H1 (cell line): ENCODE measurements at regions not wholly inside any gene's neighbourhood (a gene's known extent, or its start where the extent isn't known, plus 50 kb on each side); places are given as distances from the start of the nearest gene placed in this dataset.

ENCODE experiments used
- CTBP2 ChIP-seq: IDR thresholded peaks from 2 replicates; pipeline ENCODE4 v1.7.0; 2011; ENCODE audit warnings: borderline replicate concordance, mild to moderate bottlenecking, moderate library complexity, mixed read lengths, low read length; ENCODE audit not compliant: insufficient read depth, insufficient read length
- HDAC2 ChIP-seq, 2 experiments: fragments of 300-600 bp in 1 of 2; sonication (generic) in 1 of 2; IDR thresholded peaks; 2 replicates each; pipeline ENCODE4 v1.6.1; 2011 to 2012; ENCODE audit warnings: low read depth in 2 of 2, low read length in 2 of 2, mild to moderate bottlenecking in 2 of 2, moderate library complexity in 2 of 2, borderline replicate concordance in 1 of 2, inconsistent platforms in 1 of 2
- RNF2 ChIP-seq: fragments of 200-900, 300-1000 bp; sonication (generic); IDR thresholded peaks from 2 replicates; pipeline ENCODE4 v1.7.1; 2016; ENCODE audit warnings: borderline replicate concordance, low read depth, mild to moderate bottlenecking, antibody characterized with exemption, low read length; ENCODE audit not compliant: poor library complexity, severe bottlenecking; ENCODE audit errors: missing control alignments
- SAP30 ChIP-seq: fragments of 300-600 bp; sonication (generic); IDR thresholded peaks from 2 replicates; pipeline ENCODE4 v1.7.1; 2012; ENCODE audit warnings: low read length, moderate library complexity, mild to moderate bottlenecking, inconsistent platforms; ENCODE audit not compliant: insufficient read depth, insufficient replicate concordance
- TEAD4 ChIP-seq: IDR thresholded peaks from 2 replicates; pipeline ENCODE4 v1.6.1; 2012; ENCODE audit warnings: low read depth, low read length, inconsistent platforms, mixed read lengths
- TF ChIP-seq, protein P1 (sequence below): fragments of 300-600 bp; sonication (generic); IDR thresholded peaks from 2 replicates; pipeline ENCODE4 v1.7.1; 2012; ENCODE audit warnings: low read length, moderate library complexity, mild to moderate bottlenecking, inconsistent platforms; ENCODE audit not compliant: insufficient replicate concordance

DNA sequence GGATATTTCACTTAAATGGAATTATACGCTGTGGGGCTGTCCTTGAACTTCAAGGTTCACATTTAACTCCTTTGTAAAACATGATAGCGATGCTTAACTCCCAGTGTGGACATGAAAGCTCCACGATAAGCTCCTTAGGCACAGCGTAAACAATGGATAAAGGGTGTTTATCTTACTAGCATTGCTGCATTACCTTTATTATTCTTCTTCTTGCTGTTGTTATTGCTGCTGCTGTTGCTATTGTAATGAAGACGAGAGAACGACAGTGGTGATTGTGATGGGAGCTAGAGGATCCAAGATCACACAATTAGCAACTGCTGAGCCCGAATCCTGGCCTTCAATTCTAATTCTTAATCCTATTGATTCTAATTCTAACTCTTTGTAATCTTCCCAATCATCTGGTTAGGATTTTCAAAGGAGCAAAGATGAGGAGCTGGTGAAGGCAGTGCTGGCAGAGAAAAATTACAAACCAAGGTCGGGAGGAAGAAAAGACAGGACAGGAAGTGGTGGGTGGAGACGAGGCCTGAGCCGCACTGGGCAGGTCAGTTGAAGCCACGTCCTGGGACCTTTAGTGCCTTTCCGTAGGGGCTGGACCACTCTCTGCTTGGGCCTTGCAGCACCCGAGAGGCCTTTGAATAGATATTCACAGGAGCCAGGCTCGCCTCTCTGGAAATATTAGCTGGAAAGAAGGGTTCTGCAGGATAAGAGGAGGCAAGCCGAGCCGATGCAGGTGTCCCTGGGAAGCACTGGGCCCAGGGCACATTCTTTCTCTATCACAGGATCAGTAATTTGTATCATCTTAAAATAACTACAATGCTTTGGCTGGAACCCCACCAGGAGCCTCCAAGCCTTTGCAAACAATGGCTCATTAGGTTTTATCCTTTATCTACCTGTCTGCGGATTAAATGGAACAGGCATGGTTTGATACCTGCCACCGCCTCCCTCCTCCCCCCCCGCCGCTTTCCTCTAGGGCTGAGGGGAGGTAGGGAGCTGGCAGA, 571.6 kb downstream of the AJAP1 start (continued):
- TF ChIP-seq, protein P1, sequence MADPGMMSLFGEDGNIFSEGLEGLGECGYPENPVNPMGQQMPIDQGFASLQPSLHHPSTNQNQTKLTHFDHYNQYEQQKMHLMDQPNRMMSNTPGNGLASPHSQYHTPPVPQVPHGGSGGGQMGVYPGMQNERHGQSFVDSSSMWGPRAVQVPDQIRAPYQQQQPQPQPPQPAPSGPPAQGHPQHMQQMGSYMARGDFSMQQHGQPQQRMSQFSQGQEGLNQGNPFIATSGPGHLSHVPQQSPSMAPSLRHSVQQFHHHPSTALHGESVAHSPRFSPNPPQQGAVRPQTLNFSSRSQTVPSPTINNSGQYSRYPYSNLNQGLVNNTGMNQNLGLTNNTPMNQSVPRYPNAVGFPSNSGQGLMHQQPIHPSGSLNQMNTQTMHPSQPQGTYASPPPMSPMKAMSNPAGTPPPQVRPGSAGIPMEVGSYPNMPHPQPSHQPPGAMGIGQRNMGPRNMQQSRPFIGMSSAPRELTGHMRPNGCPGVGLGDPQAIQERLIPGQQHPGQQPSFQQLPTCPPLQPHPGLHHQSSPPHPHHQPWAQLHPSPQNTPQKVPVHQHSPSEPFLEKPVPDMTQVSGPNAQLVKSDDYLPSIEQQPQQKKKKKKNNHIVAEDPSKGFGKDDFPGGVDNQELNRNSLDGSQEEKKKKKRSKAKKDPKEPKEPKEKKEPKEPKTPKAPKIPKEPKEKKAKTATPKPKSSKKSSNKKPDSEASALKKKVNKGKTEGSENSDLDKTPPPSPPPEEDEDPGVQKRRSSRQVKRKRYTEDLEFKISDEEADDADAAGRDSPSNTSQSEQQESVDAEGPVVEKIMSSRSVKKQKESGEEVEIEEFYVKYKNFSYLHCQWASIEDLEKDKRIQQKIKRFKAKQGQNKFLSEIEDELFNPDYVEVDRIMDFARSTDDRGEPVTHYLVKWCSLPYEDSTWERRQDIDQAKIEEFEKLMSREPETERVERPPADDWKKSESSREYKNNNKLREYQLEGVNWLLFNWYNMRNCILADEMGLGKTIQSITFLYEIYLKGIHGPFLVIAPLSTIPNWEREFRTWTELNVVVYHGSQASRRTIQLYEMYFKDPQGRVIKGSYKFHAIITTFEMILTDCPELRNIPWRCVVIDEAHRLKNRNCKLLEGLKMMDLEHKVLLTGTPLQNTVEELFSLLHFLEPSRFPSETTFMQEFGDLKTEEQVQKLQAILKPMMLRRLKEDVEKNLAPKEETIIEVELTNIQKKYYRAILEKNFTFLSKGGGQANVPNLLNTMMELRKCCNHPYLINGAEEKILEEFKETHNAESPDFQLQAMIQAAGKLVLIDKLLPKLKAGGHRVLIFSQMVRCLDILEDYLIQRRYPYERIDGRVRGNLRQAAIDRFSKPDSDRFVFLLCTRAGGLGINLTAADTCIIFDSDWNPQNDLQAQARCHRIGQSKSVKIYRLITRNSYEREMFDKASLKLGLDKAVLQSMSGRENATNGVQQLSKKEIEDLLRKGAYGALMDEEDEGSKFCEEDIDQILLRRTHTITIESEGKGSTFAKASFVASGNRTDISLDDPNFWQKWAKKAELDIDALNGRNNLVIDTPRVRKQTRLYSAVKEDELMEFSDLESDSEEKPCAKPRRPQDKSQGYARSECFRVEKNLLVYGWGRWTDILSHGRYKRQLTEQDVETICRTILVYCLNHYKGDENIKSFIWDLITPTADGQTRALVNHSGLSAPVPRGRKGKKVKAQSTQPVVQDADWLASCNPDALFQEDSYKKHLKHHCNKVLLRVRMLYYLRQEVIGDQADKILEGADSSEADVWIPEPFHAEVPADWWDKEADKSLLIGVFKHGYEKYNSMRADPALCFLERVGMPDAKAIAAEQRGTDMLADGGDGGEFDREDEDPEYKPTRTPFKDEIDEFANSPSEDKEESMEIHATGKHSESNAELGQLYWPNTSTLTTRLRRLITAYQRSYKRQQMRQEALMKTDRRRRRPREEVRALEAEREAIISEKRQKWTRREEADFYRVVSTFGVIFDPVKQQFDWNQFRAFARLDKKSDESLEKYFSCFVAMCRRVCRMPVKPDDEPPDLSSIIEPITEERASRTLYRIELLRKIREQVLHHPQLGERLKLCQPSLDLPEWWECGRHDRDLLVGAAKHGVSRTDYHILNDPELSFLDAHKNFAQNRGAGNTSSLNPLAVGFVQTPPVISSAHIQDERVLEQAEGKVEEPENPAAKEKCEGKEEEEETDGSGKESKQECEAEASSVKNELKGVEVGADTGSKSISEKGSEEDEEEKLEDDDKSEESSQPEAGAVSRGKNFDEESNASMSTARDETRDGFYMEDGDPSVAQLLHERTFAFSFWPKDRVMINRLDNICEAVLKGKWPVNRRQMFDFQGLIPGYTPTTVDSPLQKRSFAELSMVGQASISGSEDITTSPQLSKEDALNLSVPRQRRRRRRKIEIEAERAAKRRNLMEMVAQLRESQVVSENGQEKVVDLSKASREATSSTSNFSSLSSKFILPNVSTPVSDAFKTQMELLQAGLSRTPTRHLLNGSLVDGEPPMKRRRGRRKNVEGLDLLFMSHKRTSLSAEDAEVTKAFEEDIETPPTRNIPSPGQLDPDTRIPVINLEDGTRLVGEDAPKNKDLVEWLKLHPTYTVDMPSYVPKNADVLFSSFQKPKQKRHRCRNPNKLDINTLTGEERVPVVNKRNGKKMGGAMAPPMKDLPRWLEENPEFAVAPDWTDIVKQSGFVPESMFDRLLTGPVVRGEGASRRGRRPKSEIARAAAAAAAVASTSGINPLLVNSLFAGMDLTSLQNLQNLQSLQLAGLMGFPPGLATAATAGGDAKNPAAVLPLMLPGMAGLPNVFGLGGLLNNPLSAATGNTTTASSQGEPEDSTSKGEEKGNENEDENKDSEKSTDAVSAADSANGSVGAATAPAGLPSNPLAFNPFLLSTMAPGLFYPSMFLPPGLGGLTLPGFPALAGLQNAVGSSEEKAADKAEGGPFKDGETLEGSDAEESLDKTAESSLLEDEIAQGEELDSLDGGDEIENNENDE = peak; percentile 90
- TF ChIP-seq RNF2 = no peak
- TF ChIP-seq HDAC2 (IDR thresholded peaks at IDR 0.05; ENCODE audit: borderline replicate concordance in 1 of 2, low read depth in 2 of 2, low read length in 2 of 2) = 0 out of 4 replicates have a peak, but pooled peaks of 1 of the 2 experiments have one; percentile 7
- peak; percentile 10; the same call in 1 of the 2 replicates for TF ChIP-seq TEAD4
- peak; percentile 30 for TF ChIP-seq CTBP2
- no peak for TF ChIP-seq SAP30
